CD4-positive, alpha-beta T cell (primary cell): ENCODE measurements at regions not wholly inside any gene's neighbourhood (a gene's known extent, or its start where the extent isn't known, plus 50 kb on each side); places are given as distances from the start of the nearest gene placed in this dataset.

Experiments
- ATAC-seq: fragments of 200-7000 bp; cut with Tn5 transposase; one replicate; pipeline ENCODE4 v1.10.0; 2022; ENCODE audit warnings: mild to moderate bottlenecking; ENCODE audit not compliant: poor library complexity
- CTCF ChIA-PET: fragments of 350-600 bp; sonication (Branson Sonifier 250); formaldehyde crosslinking; loops from one replicate; lab custom pipeline; 2021; ENCODE audit warnings: antibody characterized with exemption, inconsistent platforms; lab: Charles Lee
- POLR2A ChIA-PET: fragments of 350-600 bp; sonication (Branson Sonifier 250); formaldehyde crosslinking; loops from one replicate; lab custom pipeline; 2021; ENCODE audit warnings: antibody characterized with exemption, inconsistent platforms; lab: Charles Lee
- DNase-seq, 14 experiments: peaks; one replicate each; pipeline ENCODE4 v3.0.0-alpha.2; 2013 to 2020; ENCODE audit warnings: mixed read lengths in 2 of 14
- H3K27ac ChIP-seq, 2 donors: one replicate each; pipeline versions ENCODE4 v1.5.1 to v1.7.0; 2013; ENCODE audit warnings: low read length in 2 of 2, low read depth in 1 of 2, mild to moderate bottlenecking in 1 of 2
- H3K27me3 ChIP-seq, 2 experiments: 1 replicate in 1 of 2; 2 replicates in 1 of 2; pipeline versions ENCODE4 v1.6.1 to v1.7.0; 2013; ENCODE audit warnings: low read length in 2 of 2, control low read depth in 1 of 2, mild to moderate bottlenecking in 1 of 2, moderate library complexity in 1 of 2; ENCODE audit not compliant: insufficient read depth in 2 of 2, control insufficient read depth in 1 of 2
- H3K36me3 ChIP-seq: one replicate; pipeline ENCODE4 v1.6.1; 2013; ENCODE audit warnings: low read length, control low read depth; ENCODE audit not compliant: insufficient read depth
- H3K4me1 ChIP-seq: one replicate; pipeline ENCODE4 v1.6.1; 2013; ENCODE audit warnings: low read length, control low read depth; ENCODE audit not compliant: insufficient read depth
- H3K4me3 ChIP-seq: one replicate; pipeline ENCODE4 v1.5.1; 2013; ENCODE audit warnings: mild to moderate bottlenecking, low read length, moderate library complexity
- H3K9me3 ChIP-seq, 2 experiments: 1 replicate in 1 of 2; 2 replicates in 1 of 2; pipeline versions ENCODE4 v1.6.1 to v1.7.0; 2013; ENCODE audit warnings: low read length in 2 of 2, mild to moderate bottlenecking in 2 of 2, control low read depth in 1 of 2, moderate library complexity in 1 of 2; ENCODE audit not compliant: control insufficient read depth in 1 of 2, insufficient read depth in 1 of 2
- H3K27ac Mint-ChIP-seq: one replicate; pipeline ENCODE4 v1.8.0; 2020; ENCODE audit warnings: mixed read lengths
- H3K27me3 Mint-ChIP-seq: one replicate; pipeline ENCODE4 v1.8.0; 2021; ENCODE audit warnings: mixed read lengths
- H3K36me3 Mint-ChIP-seq: one replicate; pipeline ENCODE4 v1.8.0; 2021; ENCODE audit warnings: low read depth, mixed read lengths
- H3K4me1 Mint-ChIP-seq: one replicate; pipeline ENCODE4 v1.8.0; 2021; ENCODE audit warnings: low read depth, mixed read lengths
- H3K4me3 Mint-ChIP-seq: one replicate; pipeline ENCODE4 v1.8.0; 2020; ENCODE audit warnings: mild to moderate bottlenecking, mixed read lengths
- H3K9me3 Mint-ChIP-seq: one replicate; pipeline ENCODE4 v1.8.0; 2020; ENCODE audit warnings: mixed read lengths
- intact Hi-C, 2 experiments: fragments of 100-400 bp; cut with DNase I in 1 of 2; cut with micrococcal nuclease in 1 of 2; formaldehyde crosslinking; loops; one replicate each; pipeline versions ENCODE4 v1.15.1 to v1.9.0; 2023 to 2025; cut with DNase I, micrococcal nuclease
- TF ChIP-seq, protein P1 (sequence below): fragments of 200-600 bp; IDR thresholded peaks from one replicate; pipeline ENCODE4 v1.8.0; 2022; ENCODE audit warnings: antibody characterized with exemption, mild to moderate bottlenecking

DNA sequence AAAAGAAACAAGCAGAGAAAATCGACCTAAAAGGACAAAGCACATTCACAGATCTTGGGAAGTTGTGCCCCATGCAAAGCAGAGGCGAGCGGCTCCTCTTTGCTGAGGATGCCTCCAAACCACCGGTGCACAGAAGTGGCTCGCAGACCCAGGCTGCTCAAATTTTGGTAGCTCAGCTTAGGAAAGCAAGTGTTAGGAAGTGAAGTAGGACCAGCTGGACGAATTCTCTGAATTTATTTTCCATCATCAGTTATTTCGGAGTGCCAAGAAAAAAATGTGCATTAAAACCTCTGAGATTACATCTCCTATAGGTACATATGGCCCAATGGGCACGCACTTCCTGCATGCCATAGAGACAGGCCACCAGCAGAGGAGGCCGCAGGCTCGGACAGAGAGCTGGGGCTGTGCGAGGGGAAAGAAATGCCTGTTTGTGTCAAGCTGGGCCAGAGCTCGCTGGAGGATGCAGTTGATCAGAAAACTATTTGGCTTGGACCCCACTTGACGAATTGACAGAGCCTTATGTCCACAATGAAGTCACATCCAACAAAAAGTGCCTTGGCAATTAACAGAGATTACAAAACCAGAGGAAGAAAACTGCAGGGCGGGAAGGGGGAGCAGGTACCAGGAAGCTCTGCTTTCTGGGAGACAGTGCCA lies 122.3 kb upstream of the LYZL2 start:
- TF ChIP-seq, protein P1, sequence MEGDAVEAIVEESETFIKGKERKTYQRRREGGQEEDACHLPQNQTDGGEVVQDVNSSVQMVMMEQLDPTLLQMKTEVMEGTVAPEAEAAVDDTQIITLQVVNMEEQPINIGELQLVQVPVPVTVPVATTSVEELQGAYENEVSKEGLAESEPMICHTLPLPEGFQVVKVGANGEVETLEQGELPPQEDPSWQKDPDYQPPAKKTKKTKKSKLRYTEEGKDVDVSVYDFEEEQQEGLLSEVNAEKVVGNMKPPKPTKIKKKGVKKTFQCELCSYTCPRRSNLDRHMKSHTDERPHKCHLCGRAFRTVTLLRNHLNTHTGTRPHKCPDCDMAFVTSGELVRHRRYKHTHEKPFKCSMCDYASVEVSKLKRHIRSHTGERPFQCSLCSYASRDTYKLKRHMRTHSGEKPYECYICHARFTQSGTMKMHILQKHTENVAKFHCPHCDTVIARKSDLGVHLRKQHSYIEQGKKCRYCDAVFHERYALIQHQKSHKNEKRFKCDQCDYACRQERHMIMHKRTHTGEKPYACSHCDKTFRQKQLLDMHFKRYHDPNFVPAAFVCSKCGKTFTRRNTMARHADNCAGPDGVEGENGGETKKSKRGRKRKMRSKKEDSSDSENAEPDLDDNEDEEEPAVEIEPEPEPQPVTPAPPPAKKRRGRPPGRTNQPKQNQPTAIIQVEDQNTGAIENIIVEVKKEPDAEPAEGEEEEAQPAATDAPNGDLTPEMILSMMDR, result no peak
- no peaks in the 10 kb centered on the region for H3K36me3 Mint-ChIP-seq
- H3K4me1 Mint-ChIP-seq, result peaks cover 5% of the 10 kb centered on the region
- H3K27me3 Mint-ChIP-seq, result no peaks in the 10 kb centered on the region
- Histone ChIP-seq H3K9me3 (no peaks in the 10 kb centered on the region), H3K27me3 (no peaks in the 10 kb centered on the region), H3K27ac (no peak overlapping the region), H3K4me3 (no peak overlapping the region), H3K4me1 (peaks cover 17% of the 10 kb centered on the region), H3K36me3 (no peaks in the 10 kb centered on the region)
- H3K9me3 Mint-ChIP-seq, result no peaks in the 10 kb centered on the region
- intact Hi-C loops, result no loop called here
- POLR2A ChIA-PET, result no interaction called here
- ATAC-seq, result no peak
- no peak overlapping the region for H3K27ac Mint-ChIP-seq
- DNase-seq, result peak in 8 of 14 experiments; percentile 63 to 78 (median 68)
- no peak overlapping the region for H3K4me3 Mint-ChIP-seq
- CTCF ChIA-PET, result no interaction called here

DNA sequence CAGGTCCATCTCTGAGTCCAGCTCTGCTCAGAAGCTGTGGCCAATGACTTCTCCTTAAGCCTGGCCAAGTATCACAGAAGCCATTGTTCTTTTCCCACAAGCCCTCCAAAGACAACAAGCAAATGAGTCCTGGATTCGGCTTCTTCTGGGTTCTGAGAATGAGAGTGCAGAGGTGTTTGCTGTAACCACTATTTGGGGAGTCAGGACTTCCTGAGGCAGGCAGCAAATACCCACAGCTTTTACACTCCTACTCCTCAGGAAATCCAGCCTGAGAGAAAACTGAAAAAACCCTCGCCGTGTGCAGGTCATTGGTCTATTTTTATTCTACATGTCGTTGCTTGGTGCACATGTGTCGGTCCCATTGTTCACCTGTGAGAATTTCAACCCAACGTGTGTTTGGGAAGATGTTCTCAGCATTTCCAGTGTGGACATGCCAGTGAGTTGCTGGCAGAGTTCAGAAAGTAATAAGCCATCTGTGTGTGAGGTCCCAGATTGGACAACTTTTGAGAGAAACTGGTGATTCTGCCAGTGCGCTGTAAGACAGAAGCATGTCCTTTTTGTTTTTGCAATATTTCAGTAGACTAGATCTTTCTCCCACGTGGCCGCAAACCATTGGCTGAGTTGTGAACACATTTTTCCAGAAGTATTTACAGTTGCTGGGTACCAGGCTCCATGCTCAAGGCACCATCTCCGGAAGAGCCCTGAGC lies 121.6 kb upstream of the LYZL2 start:
- ChIA-PET CTCF (no interaction called here), POLR2A (no interaction called here)
- ATAC-seq (no peak), DNase-seq (peak in 1 of 14 experiments; percentile 10)
- H3K4me3 ChIP-seq, result no peak overlapping the region
- H3K9me3 ChIP-seq, result no peaks in the 10 kb centered on the region
- Mint-ChIP-seq H3K27me3 (no peaks in the 10 kb centered on the region), H3K9me3 (no peaks in the 10 kb centered on the region), H3K27ac (no peak overlapping the region), H3K36me3 (no peaks in the 10 kb centered on the region), H3K4me1 (peaks cover 5% of the 10 kb centered on the region), H3K4me3 (no peak overlapping the region)
- H3K27me3 ChIP-seq, result no peaks in the 10 kb centered on the region
- peaks cover 17% of the 10 kb centered on the region for H3K4me1 ChIP-seq
- intact Hi-C loops, result no loop called here
- TF ChIP-seq, protein P1, result no peak
- H3K27ac ChIP-seq, result no peak overlapping the region
- H3K36me3 ChIP-seq, result no peaks in the 10 kb centered on the region

DNA sequence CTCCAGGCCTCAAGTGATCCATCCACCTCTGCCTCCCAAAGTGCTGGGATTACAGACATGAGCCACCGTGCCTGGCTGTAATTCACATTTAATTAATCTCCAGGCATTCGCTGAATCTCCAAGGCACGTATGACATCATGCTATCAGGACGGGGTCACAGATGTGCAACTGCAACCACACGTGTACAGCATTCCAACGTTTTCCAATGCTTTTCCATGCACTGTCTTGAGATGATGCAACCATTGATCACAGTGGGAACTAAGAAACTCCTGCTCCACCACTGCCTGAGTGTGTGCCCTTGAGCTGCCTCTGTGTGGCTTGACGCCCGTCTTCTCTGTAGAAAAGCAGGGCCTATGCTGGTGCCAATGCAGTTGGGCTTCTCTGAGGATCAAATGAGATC lies 119.8 kb upstream of the LYZL2 start:
- H3K4me3 Mint-ChIP-seq, result no peak overlapping the region
- ChIA-PET POLR2A (no interaction called here), CTCF (no interaction called here)
- Histone ChIP-seq H3K27me3 (no peaks in the 10 kb centered on the region), H3K4me1 (peaks cover 17% of the 10 kb centered on the region), H3K4me3 (no peak overlapping the region), H3K36me3 (no peaks in the 10 kb centered on the region), H3K9me3 (no peaks in the 10 kb centered on the region), H3K27ac (no peak overlapping the region)
- no peak for DNase-seq
- H3K27ac Mint-ChIP-seq, result no peak overlapping the region
- H3K9me3 Mint-ChIP-seq, result no peaks in the 10 kb centered on the region
- no peaks in the 10 kb centered on the region for H3K27me3 Mint-ChIP-seq
- peaks cover 5% of the 10 kb centered on the region for H3K4me1 Mint-ChIP-seq
- intact Hi-C loops, result no loop called here
- TF ChIP-seq, protein P1, result no peak
- H3K36me3 Mint-ChIP-seq, result no peaks in the 10 kb centered on the region
- no peak for ATAC-seq
